ENCODE measurements at regions not wholly inside any gene's neighbourhood (a gene's known extent, or its start where the extent isn't known, plus 50 kb on each side); places are given as distances from the start of the nearest gene placed in this dataset.

GRCh38 chr10:86599729-86600128, 54.6 kb upstream of the OPN4 start:
- TF ChIP-seq CTCF (IDR thresholded peaks at IDR 0.05; ENCODE audit: control insufficient read depth, extremely low read depth, insufficient read depth) = no peak
- no peak overlapping the region for H3K4me3 ChIP-seq (ENCODE audit: low read depth, low read length)
- DNase-seq (ENCODE audit: low read depth) = no peak

GRCh38 chr10:86600296-86600695, 54.1 kb upstream of the OPN4 start:
- DNase-seq (ENCODE audit: low read depth) = no peak
- no peak for TF ChIP-seq CTCF (IDR thresholded peaks at IDR 0.05; ENCODE audit: control insufficient read depth, extremely low read depth, insufficient read depth)

DNA sequence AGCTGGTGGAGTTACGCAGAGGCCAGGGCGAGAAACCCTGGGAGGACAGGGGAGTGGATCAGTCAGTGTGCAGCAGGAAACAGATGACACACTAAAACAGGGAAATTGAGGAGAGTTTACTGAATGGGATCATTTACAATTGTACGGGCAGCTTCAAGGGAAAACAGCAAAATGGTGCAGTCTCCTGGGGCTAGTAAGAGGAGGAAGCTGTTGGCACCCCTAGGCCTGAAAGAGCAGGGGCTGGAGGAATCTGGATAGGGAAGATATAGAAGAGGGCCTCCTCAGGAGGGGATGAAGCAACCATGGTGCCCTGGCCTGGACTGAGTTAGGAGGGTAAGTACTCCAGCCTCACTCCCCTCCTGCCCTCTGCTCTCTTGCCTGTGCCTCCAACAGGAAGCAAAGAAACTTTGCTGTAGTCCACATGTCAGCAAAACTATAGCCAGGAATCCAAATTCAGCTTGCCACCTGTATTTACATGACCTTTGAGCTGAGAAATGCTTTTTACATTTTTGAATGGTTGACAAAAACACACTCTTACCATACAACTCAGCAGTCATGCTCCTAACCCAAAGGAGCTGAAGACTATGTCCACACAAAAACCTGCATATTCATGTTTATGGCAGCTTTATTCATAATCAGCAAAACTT, 52.3 kb upstream of the OPN4 start:
- no peak for TF ChIP-seq CTCF (IDR thresholded peaks at IDR 0.05; ENCODE audit: control insufficient read depth, extremely low read depth, insufficient read depth)
- no peak for DNase-seq (ENCODE audit: low read depth)
- no peak overlapping the region for H3K4me3 ChIP-seq (ENCODE audit: low read depth, low read length)

More at GRCh38 chr10:86600296-86600695, 54.1 kb upstream of the OPN4 start:
- H3K4me3 ChIP-seq (ENCODE audit: low read depth, low read length) = no peak overlapping the region

- no peak for TF ChIP-seq CTCF (IDR thresholded peaks at IDR 0.05; ENCODE audit: control insufficient read depth, extremely low read depth, insufficient read depth)
- no peak overlapping the region for H3K4me3 ChIP-seq (ENCODE audit: low read depth, low read length)
- no peak for DNase-seq (ENCODE audit: low read depth)
Observed at GRCh38 chr10:86603256-86603655, 51.1 kb upstream of the OPN4 start.
